ENCODE measurements at regions not wholly inside any gene's neighbourhood (a gene's known extent, or its start where the extent isn't known, plus 50 kb on each side); places are given as distances from the start of the nearest gene placed in this dataset.

DNA sequence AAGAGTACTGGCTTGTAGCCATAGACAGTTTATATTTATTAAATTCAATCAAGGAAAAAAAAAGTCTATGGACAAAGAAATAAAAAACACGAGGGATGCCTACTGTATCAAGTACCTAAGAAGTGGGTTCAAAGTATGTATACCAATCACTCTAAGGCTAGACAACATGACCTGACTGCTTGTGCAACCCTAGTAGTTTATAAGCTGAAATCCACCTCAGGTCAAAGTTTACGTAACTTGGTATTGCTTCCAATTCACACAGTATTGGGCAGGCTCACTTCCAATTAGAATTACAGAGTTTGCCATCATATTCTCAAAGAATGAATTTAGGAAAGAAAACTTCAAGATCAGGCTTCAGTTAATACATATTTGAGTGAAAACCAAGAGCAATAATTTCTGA, 657.8 kb downstream of the DACH1 start:
- TF ChIP-seq CTCF (conservative IDR thresholded peaks at IDR 0.05; ENCODE audit: low read depth, low read length) (no peak), EZH2 (IDR thresholded peaks at IDR 0.05; ENCODE audit: low read length, unreplicated experiment) (no peak)
